Heart left ventricle (tissue), 16 donors: ENCODE measurements at regions not wholly inside any gene's neighbourhood (a gene's known extent, or its start where the extent isn't known, plus 50 kb on each side); places are given as distances from the start of the nearest gene placed in this dataset.

Source experiments
- ATAC-seq, 4 donors: fragments of 200-7000 bp; cut with Tn5 transposase; one replicate each; pipeline ENCODE4 v1.9.1; 2020 to 2022; ENCODE audit warnings: moderate library complexity in 4 of 4, mild to moderate bottlenecking in 3 of 4, moderate number of reproducible peaks in 1 of 4
- DNase-seq, 5 donors: peaks; one replicate each; pipeline ENCODE4 v3.0.0-alpha.2; 2020
- H3K27ac ChIP-seq, 12 donors: fragments of 200-600 bp; sonication (generic) in 4 of 12; one replicate each; pipeline versions ENCODE4 v1.5.0 to v1.8.0; 2016 to 2022; ENCODE audit warnings: mild to moderate bottlenecking in 2 of 12
- H3K27me3 ChIP-seq, 9 donors: fragments of 200-600 bp; sonication (generic) in 2 of 9; one replicate each; pipeline versions ENCODE4 v1.5.1 to v1.8.0; 2016 to 2022; ENCODE audit warnings: mild to moderate bottlenecking in 3 of 9
- H3K36me3 ChIP-seq, 9 donors: fragments of 200-600 bp; sonication (generic) in 2 of 9; one replicate each; pipeline versions ENCODE4 v1.5.0 to v1.8.0; 2018 to 2022; ENCODE audit warnings: mild to moderate bottlenecking in 2 of 9
- H3K4me1 ChIP-seq, 12 donors: fragments of 200-600 bp; sonication (generic) in 4 of 12; one replicate each; pipeline versions ENCODE4 v1.5.0 to v1.8.0; 2016 to 2022; ENCODE audit warnings: mild to moderate bottlenecking in 3 of 12
- H3K4me3 ChIP-seq, 12 donors: fragments of 200-600 bp; sonication (generic) in 4 of 12; one replicate each; pipeline versions ENCODE4 v1.5.0 to v1.8.0; 2017 to 2022; ENCODE audit warnings: mild to moderate bottlenecking in 9 of 12, moderate library complexity in 4 of 12
- H3K9me3 ChIP-seq, 12 donors: fragments of 200-600 bp; sonication (generic) in 4 of 12; one replicate each; pipeline versions ENCODE4 v1.5.0 to v1.8.0; 2016 to 2022; ENCODE audit warnings: mild to moderate bottlenecking in 1 of 12
- CTCF ChIP-seq, 12 donors: fragments of 200-600 bp; sonication (generic) in 4 of 12; IDR thresholded peaks; one replicate each; pipeline versions ENCODE4 v1.5.0 to v1.8.0; 2018 to 2022; ENCODE audit warnings: antibody characterized with exemption in 12 of 12, mild to moderate bottlenecking in 5 of 12
- POLR2A ChIP-seq, 2 donors: fragments of 450-650 bp; IDR thresholded peaks; one replicate each; pipeline ENCODE4 v1.6.1; 2017; ENCODE audit warnings: antibody characterized with exemption in 2 of 2, mild to moderate bottlenecking in 2 of 2, moderate library complexity in 2 of 2
- WGBS, 4 donors: extraction: QIAGEN DNeasy Blood & Tissue Kit in 2 of 4; methylation state at CpG; one replicate each; pipeline versions ENCODE4 v1.1.5 to v1.1.7; 2013 to 2018; 5-methylcytosine and 5-hydroxymethylcytosine counted together
- intact Hi-C, 10 donors: fragments of 100-400 bp; cut with DNase I; formaldehyde crosslinking; loops; one replicate each; pipeline versions ENCODE4 v1.11.1 to v1.14.2; 2022
- donor health status: ischemic (EF 13 %, LVEDD 7.1; RV severe dilation, severe dysfunction).
- donor health status: healthy with polysubstance abuse.
- donor health status: DM: no; HTN: yes; CAD: no.
- donor health status: DM: no; HTN: no; CAD: no.
- donor health status: ischemic (EF 25% LVEDD 6.9; RV normal size, moderate dysfunction).
- donor health status: ischemic (EF 25% LVEDD 5.7; RV mildly dilated, moderate dysfunction).
- donor health status: healthy.
- donor health status: DM: yes; HTN: yes; CAD: no.
- donor health status: ischemic (EF 35%, LVEDD 5.7; RV mildly dilated, moderate dysfunction).
- donor health status: nonischemic (EF 11% LVEDD 7.7; RV severe dilation, severe dysfunction).
- donor health status: DM: yes; HTN: yes; CAD: no.
- donor health status: PGD.
- donor health status: ischemic (EF 29% LVEDD 5.4; RV normal size, mild dysfunction).
- donor health status: nonischemic (EF 23%, LVEDD 6.1; RV moderate dilation, normal function).

DNA sequence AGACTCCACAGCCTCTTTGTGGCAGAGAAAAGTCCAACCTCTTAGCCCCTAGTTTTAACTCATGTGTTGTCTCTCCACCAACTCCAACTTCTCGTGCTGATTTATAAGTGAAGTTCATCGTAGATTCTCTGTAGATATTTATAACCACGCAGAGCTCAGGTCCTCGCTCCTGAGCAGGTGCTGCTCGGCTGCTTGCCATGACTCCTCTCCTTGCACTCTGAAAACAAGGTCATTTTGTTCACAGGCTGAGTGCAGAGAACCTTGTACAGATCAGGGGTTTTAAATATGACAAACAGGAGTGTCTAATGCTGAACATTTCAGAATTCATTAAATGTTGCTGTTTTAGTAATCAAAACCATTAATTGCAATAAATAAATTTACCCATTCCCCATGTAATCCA, 330.8 kb upstream of the GYPC start:
- Histone ChIP-seq H3K27me3 (no peaks in the 10 kb centered on the region), H3K9me3 (peaks cover 0 to 4% (median 0%) of the 10 kb centered on the region in 12 donors), H3K4me3 (no peak overlapping the region), H3K4me1 (peaks cover 0 to 3% (median 0%) of the 10 kb centered on the region in 12 donors), H3K36me3 (no peaks in the 10 kb centered on the region), H3K27ac (no peak overlapping the region)
- ATAC-seq (peak in 2 of 4 donors; percentile 59 to 60), DNase-seq (peak in 1 of 5 donors; percentile 39)
- no peak for TF ChIP-seq CTCF (IDR thresholded peaks at IDR 0.05)
- 44 to 70% (median 60%) methylated on average over 5 of the region's 5 CpGs for WGBS, 4 donors
- intact Hi-C loops = no loop called here

DNA sequence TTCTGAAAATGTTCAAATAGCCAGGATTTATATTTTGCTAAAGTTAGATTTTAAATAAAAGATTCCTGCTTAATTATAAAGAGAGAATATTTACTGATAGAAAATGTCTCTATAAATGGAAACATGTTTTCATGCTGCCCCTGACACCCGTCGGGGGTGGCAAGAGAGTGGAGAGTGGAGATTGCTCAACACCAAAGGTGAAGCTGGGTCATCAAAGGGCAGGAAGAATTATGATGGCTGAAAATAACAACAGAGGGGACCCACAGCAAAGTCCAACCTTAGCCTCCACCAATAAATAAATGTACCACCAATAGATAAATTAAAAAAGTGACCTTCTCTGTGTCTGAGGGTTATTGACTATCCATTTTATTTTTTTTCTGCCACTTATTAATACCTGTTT, 326.8 kb upstream of the GYPC start:
- WGBS, 4 donors = 35 to 50% (median 44%) methylated on average over 2 of the region's 2 CpGs
- Histone ChIP-seq H3K9me3 (peaks cover 0 to 38% (median 14%) of the 10 kb centered on the region in 12 donors), H3K27ac (no peak overlapping the region), H3K4me3 (no peak overlapping the region), H3K4me1 (peaks cover 0 to 3% (median 0%) of the 10 kb centered on the region in 12 donors), H3K27me3 (no peaks in the 10 kb centered on the region), H3K36me3 (no peaks in the 10 kb centered on the region)
- intact Hi-C loops = no loop called here
- ATAC-seq (peak in 2 of 4 donors; percentile 42 to 74), DNase-seq (peak in 1 of 5 donors; percentile 41)
- TF ChIP-seq POLR2A (IDR thresholded peaks at IDR 0.05) (no peak), CTCF (IDR thresholded peaks at IDR 0.05) (no peak)

GRCh38 chr2:126342457-126342856, 313.5 kb upstream of the GYPC start:
- TF ChIP-seq POLR2A (IDR thresholded peaks at IDR 0.05) (no peak), CTCF (IDR thresholded peaks at IDR 0.05) (no peak)
- Histone ChIP-seq H3K4me3 (no peak overlapping the region), H3K9me3 (peaks cover 0 to 19% (median 0%) of the 10 kb centered on the region in 12 donors), H3K36me3 (no peaks in the 10 kb centered on the region), H3K4me1 (no peaks in the 10 kb centered on the region), H3K27ac (no peak overlapping the region), H3K27me3 (no peaks in the 10 kb centered on the region)
- intact Hi-C loops = no loop called here
- 88 to 93% (median 91%) methylated on average over 4 of the region's 4 CpGs for WGBS, 4 donors
- DNase-seq (no peak), ATAC-seq (no peak)

GRCh38 chr2:126343136-126343535, 312.8 kb upstream of the GYPC start:
- no peak for TF ChIP-seq CTCF (IDR thresholded peaks at IDR 0.05)
- no peak for TF ChIP-seq POLR2A (IDR thresholded peaks at IDR 0.05)
- DNase-seq = no peak
- H3K27me3 ChIP-seq = no peaks in the 10 kb centered on the region
- no peak for ATAC-seq
- 39 to 55% (median 47%) methylated on average over 2 of the region's 2 CpGs for WGBS, 4 donors
- no peak overlapping the region for H3K27ac ChIP-seq
- H3K36me3 ChIP-seq = no peaks in the 10 kb centered on the region
- no peak overlapping the region for H3K4me3 ChIP-seq
- H3K4me1 ChIP-seq = no peaks in the 10 kb centered on the region
- H3K9me3 ChIP-seq = peaks cover 0 to 12% (median 0%) of the 10 kb centered on the region in 12 donors
- intact Hi-C loops = no loop called here
